GM18508 (cell line): ENCODE measurements at regions not wholly inside any gene's neighbourhood (a gene's known extent, or its start where the extent isn't known, plus 50 kb on each side); places are given as distances from the start of the nearest gene placed in this dataset.
"Not testable (repeated sequence)": the region's sequence is repeated elsewhere in the genome, so short reads cannot be mapped to it uniquely, and the experiment has no call there.

ENCODE experiments used
- ATAC-seq: cut with Tn5 transposase; IDR thresholded peaks from one replicate; pipeline ENCODE4 v1.9.1; 2021; ENCODE audit warnings: moderate number of reproducible peaks; ENCODE audit not compliant: insufficient read depth, unreplicated experiment

GRCh38 chr2:228378696-228379425 is 197.4 kb upstream of the SPHKAP start:
- no peak for ATAC-seq

- ATAC-seq = no peak
Measured at GRCh38 chr2:228378233-228378632, 196.7 kb upstream of the SPHKAP start.

DNA sequence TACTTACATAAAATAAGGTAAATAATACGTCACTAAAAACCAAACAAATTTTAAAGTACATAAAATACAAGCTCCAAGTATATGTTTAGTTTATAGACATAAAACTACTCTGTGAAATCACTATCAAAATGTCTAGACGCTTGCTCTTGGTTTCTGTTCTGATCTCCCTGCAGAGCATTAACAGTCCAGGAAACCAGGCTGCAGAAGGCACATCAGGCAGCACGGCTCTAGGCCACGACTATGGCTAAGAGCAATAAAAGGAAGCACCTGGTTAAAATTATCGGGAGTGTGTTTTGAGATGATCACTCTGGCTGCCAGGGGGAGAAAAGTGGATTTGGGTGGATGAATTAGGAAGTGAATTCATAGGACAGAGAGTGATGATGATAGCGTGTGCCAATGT is 196.0 kb upstream of the SPHKAP start:
- no peak for ATAC-seq

DNA sequence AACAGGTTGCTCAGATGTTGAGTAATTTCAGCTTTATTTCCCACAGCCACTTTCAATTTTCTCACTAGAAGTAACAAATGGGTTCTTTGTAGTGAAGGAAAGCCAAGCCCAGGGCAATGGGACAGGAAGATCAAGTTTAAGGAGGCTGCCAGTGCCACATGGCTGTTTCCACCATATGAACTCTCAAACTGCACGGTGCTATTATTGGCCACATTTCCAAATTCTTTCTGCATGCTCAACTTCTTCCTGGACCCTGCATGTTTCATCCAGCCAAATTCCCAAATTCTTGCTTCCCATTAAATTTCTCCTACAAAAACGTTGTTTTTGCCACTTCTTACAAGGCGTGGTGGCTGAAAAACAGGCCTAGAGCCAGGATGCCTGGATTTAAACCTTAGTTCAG is 193.3 kb upstream of the SPHKAP start:
- no peak for ATAC-seq

- no peak for ATAC-seq
Measured at GRCh38 chr2:228373191-228373590, 191.7 kb upstream of the SPHKAP start.

GRCh38 chr2:228372212-228372611 is 190.7 kb upstream of the SPHKAP start:
- ATAC-seq = no peak

- no peak for ATAC-seq
Measured at GRCh38 chr2:228369400-228370031, 188.0 kb upstream of the SPHKAP start.

DNA sequence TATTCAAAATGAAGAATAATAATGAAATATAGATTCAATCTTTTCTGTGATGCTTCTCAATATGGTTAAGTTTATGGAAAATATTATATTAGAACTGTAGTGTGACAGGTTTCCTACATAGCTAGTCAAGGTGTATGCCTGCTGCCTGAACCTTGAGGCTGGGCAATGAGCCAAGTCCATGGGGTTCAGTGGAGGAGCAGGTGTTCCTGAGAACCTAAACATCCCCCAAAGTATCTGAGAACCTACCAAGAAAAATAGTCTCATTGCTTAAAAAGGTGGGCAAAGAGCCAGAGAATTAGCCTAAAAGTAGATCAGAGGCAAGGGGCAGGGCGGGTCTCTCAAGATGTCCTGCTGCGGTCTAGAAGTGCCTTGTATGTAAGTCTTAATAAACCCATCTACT is 185.9 kb upstream of the SPHKAP start:
- no peak for ATAC-seq

- no peak for ATAC-seq
Measured at GRCh38 chr2:228359473-228359872, 178.0 kb upstream of the SPHKAP start.

DNA sequence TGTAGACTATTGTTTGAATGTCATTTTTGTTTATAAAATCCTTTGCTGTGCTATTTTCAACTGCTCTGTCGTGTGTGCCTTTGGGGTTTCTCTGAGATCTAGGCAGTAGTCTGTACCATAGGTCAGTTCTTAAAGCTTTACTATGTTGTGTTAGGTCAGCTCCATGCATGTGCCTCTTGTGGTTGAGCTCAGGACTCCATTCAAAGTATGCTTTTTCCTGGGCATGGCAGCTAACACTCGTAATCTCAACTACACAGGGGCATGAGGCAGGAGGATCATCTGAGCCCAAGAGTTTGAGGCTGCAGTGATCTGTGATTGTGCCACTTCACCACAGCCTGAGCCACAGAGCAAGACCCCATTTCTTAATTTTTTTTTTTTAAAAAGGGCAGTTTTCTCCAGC is 174.4 kb upstream of the SPHKAP start:
- ATAC-seq = no peak

DNA sequence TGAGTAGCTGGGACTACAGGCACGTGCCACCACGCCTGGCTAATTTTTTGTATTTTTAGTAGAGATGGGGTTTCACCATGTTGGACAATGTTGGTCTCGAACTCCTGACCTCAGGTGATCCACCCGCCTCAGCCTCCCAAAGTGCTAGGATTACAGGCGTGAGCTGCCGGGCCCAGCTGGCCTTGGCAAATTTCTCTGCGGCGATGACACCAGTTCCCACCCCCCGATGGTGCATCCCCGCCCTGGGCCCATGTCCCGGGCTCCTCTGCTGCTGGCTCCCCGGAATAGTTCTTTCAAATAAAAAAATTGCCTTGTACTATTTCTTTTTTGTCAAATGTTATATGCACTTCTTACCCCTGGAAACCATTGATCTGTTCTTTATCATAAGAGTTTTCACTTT is 171.5 kb upstream of the SPHKAP start:
- not testable (repeated sequence) for ATAC-seq

DNA sequence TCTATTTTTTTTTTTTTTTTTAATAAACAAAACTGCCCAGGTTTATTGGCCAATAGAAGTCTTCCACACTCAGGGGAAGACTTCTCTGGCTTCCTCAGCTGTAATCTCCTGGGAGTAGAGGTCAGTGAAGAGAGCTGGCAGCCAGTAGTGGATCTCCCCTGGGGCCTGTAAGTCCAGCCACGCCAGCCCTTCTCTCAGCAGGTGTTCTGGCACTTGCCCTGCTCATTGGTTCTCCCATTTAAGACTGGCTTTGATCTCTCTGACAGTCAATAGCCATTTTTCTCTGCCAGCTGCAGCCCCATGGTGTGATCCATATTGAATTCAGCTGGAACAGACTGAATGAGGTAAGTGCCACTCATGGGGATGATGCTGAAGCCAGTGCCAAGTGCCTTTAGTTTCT is 170.6 kb upstream of the SPHKAP start:
- no peak for ATAC-seq

DNA sequence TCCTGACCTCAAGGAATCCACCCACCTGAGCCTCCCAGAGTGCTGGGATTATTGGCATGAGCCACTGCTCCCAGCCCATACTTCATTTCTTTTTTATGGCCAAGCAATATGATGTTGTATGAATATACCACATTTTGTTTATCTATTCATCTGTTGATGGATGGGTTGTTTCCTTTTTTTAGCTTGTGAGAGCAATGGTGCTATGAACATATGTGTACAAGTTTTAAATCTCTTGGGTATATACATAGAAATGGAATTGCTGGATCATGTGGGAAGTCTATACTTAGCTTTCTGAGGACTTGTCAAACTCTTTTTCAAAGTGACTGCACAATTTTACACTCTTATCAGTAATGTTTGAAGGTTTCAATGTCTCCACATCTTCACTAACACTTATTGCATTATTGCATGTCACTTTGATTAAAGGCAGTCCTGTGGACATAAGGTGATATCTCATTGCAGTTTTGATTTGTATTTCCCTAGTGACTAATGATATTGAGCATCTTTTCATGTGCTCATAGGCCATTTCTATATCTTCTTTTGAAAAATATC is 167.1 kb upstream of the SPHKAP start:
- ATAC-seq = no peak

- ATAC-seq = no peak
Measured at GRCh38 chr2:228344531-228344930, 163.0 kb upstream of the SPHKAP start.

DNA sequence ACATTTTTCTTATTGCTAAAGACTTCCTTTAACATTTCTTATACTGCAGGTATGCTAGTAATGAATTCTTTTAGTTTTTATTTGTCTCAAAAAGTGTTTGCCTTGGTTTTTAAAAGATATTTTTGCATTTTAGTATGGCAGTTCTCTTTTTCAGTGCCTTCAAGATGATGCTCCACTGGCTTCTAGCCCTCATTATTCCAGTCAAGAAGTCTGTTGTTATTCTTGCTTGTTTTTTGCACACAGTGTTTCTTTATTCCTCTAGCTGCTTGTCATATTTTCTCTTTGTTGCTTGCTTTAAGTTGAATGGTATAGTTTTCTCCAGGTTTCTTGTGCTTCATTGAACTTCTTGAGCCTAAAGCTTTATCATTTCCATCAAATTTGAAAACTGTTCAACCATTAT is 158.0 kb upstream of the SPHKAP start:
- no peak for ATAC-seq

DNA sequence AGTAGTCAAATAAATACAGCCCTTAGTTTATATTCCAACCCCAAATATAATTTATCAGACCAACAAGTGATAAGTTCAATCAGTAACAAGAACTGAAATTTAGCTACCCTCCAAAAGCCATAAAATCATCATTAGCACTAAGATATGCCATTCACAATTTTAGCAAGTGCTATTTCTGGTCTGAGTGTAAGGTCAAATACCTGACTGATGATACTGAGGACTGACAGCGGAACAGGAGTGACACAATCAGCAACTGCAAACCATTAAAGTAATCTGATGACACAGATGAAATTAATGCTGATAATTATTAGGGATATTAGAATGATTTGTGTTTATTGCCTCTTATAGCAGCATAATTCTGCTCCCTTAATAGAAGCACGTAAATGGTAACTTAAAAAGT is 152.7 kb upstream of the SPHKAP start:
- no peak for ATAC-seq

DNA sequence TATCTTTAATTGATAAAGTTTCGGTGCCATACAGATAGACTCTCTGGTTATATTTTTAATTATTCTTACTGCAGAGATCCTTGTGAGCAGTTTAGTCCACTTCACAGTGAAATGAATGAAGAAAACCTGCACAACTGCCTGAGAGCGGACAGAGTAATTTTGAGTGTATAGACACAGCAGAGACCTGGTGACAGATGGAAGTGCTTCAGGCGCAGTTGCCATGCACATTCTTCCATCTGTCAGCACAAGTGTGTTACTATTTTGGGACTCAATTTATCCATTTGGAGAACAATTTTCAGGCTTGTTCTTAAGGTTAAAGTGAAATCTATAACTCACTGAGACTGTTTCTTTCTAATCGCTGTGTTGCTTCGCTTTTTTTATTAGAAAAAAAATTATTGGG is 147.8 kb upstream of the SPHKAP start:
- ATAC-seq = no peak

DNA sequence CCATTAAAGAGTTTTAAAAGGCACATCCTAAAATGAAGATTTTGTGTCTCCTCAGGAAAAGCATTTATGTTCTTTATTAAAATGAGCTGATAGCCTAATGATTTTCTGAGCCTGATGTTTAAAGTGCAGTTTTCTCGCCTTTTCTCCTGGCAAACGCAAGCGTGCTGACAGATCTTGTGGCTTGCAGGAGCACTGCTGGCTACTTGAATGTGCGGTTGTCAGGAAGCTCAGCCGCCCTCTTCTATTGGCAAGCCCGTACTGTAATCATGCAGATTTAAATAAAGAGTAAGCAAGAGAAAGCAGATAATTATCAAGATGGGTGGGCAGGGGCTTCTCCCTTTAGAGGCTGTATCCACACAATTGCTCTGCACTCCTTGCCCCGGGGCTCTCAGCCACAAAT is 139.5 kb upstream of the SPHKAP start:
- no peak for ATAC-seq

DNA sequence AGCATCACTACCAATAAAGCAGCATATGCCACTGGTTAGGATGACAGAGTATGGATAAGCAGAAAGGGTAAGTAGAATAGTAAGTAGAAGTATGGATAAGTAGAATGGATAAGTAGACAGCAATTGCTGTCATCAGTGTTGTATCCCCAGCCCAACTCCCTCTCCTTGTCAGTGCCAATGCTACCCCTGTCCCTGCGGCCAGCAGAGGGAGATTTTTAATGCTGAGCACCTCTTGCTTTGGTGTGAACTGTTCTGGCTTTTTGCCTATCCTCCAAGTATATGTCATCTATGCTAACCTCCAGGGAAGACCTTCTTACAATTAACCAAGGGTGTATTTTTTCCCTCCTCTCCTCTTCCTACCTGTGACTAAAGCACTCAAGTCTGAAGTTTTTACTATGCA is 136.7 kb upstream of the SPHKAP start:
- no peak for ATAC-seq

DNA sequence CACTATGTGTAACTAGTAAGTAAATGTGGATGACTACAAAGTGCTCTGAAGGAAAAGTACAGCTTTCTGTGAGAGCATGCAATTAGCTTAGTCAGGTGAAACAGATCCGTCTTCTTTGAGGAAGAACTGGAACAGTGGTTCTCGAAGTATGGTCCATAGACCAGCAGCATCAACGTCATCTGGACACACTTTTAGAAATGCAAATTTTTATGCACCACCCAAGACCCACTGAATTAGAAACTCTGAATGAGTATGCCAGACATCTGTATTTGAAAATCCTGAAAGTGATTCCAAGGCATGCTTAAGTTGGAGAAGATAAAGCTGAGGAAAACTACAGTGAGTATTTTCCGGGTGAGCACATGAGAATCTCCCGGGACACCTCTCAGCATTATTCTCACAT is 130.7 kb upstream of the SPHKAP start:
- no peak for ATAC-seq

DNA sequence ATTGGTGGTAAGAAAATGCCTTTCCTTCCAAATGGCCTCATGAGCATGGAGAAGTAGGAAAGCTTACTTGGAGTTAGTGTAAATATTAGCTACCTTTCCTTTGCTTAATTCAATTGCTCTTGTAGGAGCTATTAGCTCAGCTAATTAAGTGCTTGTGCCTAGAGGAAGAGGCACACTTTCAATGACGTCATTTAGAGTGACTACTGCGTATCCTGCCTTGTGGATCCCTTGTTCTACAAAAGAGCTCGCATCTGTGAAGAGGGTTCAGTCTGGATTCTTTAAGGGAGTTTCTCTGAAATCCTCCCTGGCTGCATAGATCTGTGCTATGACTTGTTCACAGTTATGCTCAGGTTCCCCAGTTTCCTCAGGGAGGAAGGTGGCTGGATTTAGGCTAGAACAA is 122.5 kb upstream of the SPHKAP start:
- ATAC-seq = no peak
